CD14-positive monocyte (primary cell): ENCODE measurements at regions not wholly inside any gene's neighbourhood (a gene's known extent, or its start where the extent isn't known, plus 50 kb on each side); places are given as distances from the start of the nearest gene placed in this dataset.

ENCODE experiments used
- DNase-seq, 3 donors: peaks; one replicate each; pipeline ENCODE4 v3.0.0-alpha.2; 2011 to 2022
- H2AFZ ChIP-seq: 2 replicates; pipeline ENCODE4 v1.6.0; 2012; ENCODE audit warnings: mild to moderate bottlenecking, low read depth, low read length, inconsistent platforms; ENCODE audit not compliant: insufficient read depth, poor library complexity, severe bottlenecking
- H3K27ac ChIP-seq, 2 donors: 1 replicate in 1 of 2; 2 replicates in 1 of 2; pipeline ENCODE4 v1.5.1; 2012 to 2013; ENCODE audit warnings: low read length in 2 of 2, control low read depth in 1 of 2, inconsistent platforms in 1 of 2, low read depth in 1 of 2, mild to moderate bottlenecking in 1 of 2
- H3K27me3 ChIP-seq, 2 donors: one replicate each; pipeline versions ENCODE4 v1.6.0 to v1.6.1; 2011 to 2013; ENCODE audit warnings: low read length in 2 of 2; ENCODE audit not compliant: control insufficient read depth in 2 of 2, insufficient read depth in 2 of 2
- H3K36me3 ChIP-seq, 2 donors: replicated peaks in 1 of 2; 1 replicate in 1 of 2; 2 replicates in 1 of 2; pipeline versions ENCODE4 v1.5.1 to v1.6.1; 2012 to 2013; ENCODE audit warnings: low read length in 2 of 2, control low read depth in 1 of 2, inconsistent platforms in 1 of 2, mild to moderate bottlenecking in 1 of 2; ENCODE audit not compliant: insufficient read depth in 2 of 2, control insufficient read depth in 1 of 2
- H3K4me1 ChIP-seq, 2 donors: 1 replicate in 1 of 2; 2 replicates in 1 of 2; pipeline versions ENCODE4 v1.5.1 to v1.6.1; 2012 to 2013; ENCODE audit warnings: low read length in 2 of 2, control low read depth in 1 of 2, inconsistent platforms in 1 of 2, mild to moderate bottlenecking in 1 of 2, moderate library complexity in 1 of 2; ENCODE audit not compliant: insufficient read depth in 2 of 2, control insufficient read depth in 1 of 2
- H3K4me2 ChIP-seq: replicated peaks from 2 replicates; pipeline ENCODE3; 2012; ENCODE audit warnings: low read length, moderate library complexity, mild to moderate bottlenecking; ENCODE audit not compliant: poor library complexity, severe bottlenecking; ENCODE audit errors: extremely low read depth
- H3K4me3 ChIP-seq, 3 experiments: fragments of 200-600 bp in 1 of 3; sonication (generic) in 1 of 3; replicated peaks in 1 of 3; 1 replicate in 2 of 3; 2 replicates in 1 of 3; pipeline ENCODE4 v1.5.1; 2011 to 2013; ENCODE audit warnings: low read length in 3 of 3, mild to moderate bottlenecking in 3 of 3, control low read depth in 2 of 3, low read depth in 2 of 3, inconsistent platforms in 1 of 3, moderate library complexity in 1 of 3
- H3K79me2 ChIP-seq: 2 replicates; pipeline ENCODE4 v1.6.0; 2012; ENCODE audit warnings: mild to moderate bottlenecking, control low read depth, inconsistent platforms, low read length, moderate library complexity; ENCODE audit not compliant: insufficient read depth
- H3K9ac ChIP-seq: 2 replicates; pipeline ENCODE4 v1.6.0; 2017; ENCODE audit warnings: low read length, mild to moderate bottlenecking; ENCODE audit not compliant: insufficient read depth, poor library complexity, severe bottlenecking
- H3K9me3 ChIP-seq, 2 donors: replicated peaks in 1 of 2; 1 replicate in 1 of 2; 2 replicates in 1 of 2; pipeline versions ENCODE4 v1.5.1 to v1.6.1; 2012 to 2013; ENCODE audit warnings: low read length in 2 of 2, control low read depth in 1 of 2; ENCODE audit not compliant: control insufficient read depth in 1 of 2, insufficient read depth in 1 of 2
- H4K20me1 ChIP-seq: 2 replicates; pipeline ENCODE4 v1.6.0; 2012; ENCODE audit warnings: mild to moderate bottlenecking, low read length, control low read depth, moderate library complexity; ENCODE audit not compliant: insufficient read depth
- H3K27ac Mint-ChIP-seq, 7 donors: one replicate each; pipeline ENCODE4 v1.8.0; 2020; ENCODE audit warnings: mild to moderate bottlenecking in 7 of 7, mixed read lengths in 7 of 7, moderate library complexity in 6 of 7, inconsistent platforms in 2 of 7
- H3K27me3 Mint-ChIP-seq, 3 donors: one replicate each; pipeline ENCODE4 v1.8.0; 2021 to 2022; ENCODE audit warnings: low read depth in 3 of 3, mild to moderate bottlenecking in 3 of 3, mixed read lengths in 3 of 3, moderate library complexity in 3 of 3, inconsistent platforms in 1 of 3
- H3K36me3 Mint-ChIP-seq, 2 donors: one replicate each; pipeline ENCODE4 v1.8.0; 2020; ENCODE audit warnings: mixed read lengths in 2 of 2, inconsistent platforms in 1 of 2, mild to moderate bottlenecking in 1 of 2
- H3K4me1 Mint-ChIP-seq: one replicate; pipeline ENCODE4 v1.8.0; 2020; ENCODE audit warnings: mild to moderate bottlenecking, mixed read lengths
- H3K4me3 Mint-ChIP-seq, 2 donors: one replicate each; pipeline ENCODE4 v1.8.0; 2020; ENCODE audit warnings: mild to moderate bottlenecking in 2 of 2, mixed read lengths in 2 of 2, moderate library complexity in 1 of 2
- H3K9me3 Mint-ChIP-seq, 7 donors: one replicate each; pipeline ENCODE4 v1.8.0; 2020 to 2022; ENCODE audit warnings: mixed read lengths in 7 of 7, mild to moderate bottlenecking in 6 of 7, moderate library complexity in 6 of 7, inconsistent platforms in 2 of 7
- CTCF ChIP-seq: fragments of 200-600 bp; IDR thresholded peaks from one replicate; pipeline ENCODE4 v1.8.0; 2022; ENCODE audit warnings: antibody characterized with exemption, mild to moderate bottlenecking
- WGBS: methylation state at CpG from one replicate; pipeline ENCODE4 v1.1.5; 2013; ENCODE audit warnings: missing lambda C conversion rate; ENCODE audit not compliant: insufficient coverage; 5-methylcytosine and 5-hydroxymethylcytosine counted together
- intact Hi-C, 2 donors: fragments of 100-400 bp; cut with micrococcal nuclease; formaldehyde crosslinking; loops; one replicate each; pipeline versions ENCODE4 v1.15.0 to v1.15.1; 2023

GRCh38 chr9:25537808-25538207 is 140.4 kb downstream of the TUSC1 start:
- H3K27ac ChIP-seq, result no peak overlapping the region
- no peaks in the 10 kb centered on the region for H3K79me2 ChIP-seq
- H2AFZ ChIP-seq, result no peak overlapping the region
- H3K27me3 Mint-ChIP-seq, result no peaks in the 10 kb centered on the region
- no peaks in the 10 kb centered on the region for H3K27me3 ChIP-seq
- no peaks in the 10 kb centered on the region for H3K4me1 ChIP-seq
- no peaks in the 10 kb centered on the region for H4K20me1 ChIP-seq
- peaks cover 0 to 4% (median 0%) of the 10 kb centered on the region in 7 donors for H3K9me3 Mint-ChIP-seq
- H3K9ac ChIP-seq, result no peak overlapping the region
- intact Hi-C loops, result no loop called here
- no peak for TF ChIP-seq CTCF
- no peak overlapping the region for H3K4me3 Mint-ChIP-seq
- no peaks in the 10 kb centered on the region for H3K4me1 Mint-ChIP-seq
- H3K9me3 ChIP-seq, result peaks cover 0 to 7% of the 10 kb centered on the region in 2 donors
- no peak overlapping the region for H3K4me2 ChIP-seq
- H3K36me3 ChIP-seq, result no peaks in the 10 kb centered on the region
- H3K27ac Mint-ChIP-seq, result no peak overlapping the region
- no peaks in the 10 kb centered on the region for H3K36me3 Mint-ChIP-seq
- no peak for DNase-seq
- no peak overlapping the region for H3K4me3 ChIP-seq
- 80% methylated on average over 1 of the region's 2 CpGs for WGBS

- Histone ChIP-seq H3K9me3 (peaks cover 0 to 2% of the 10 kb centered on the region in 2 donors), H3K27me3 (no peaks in the 10 kb centered on the region), H3K36me3 (no peaks in the 10 kb centered on the region), H2AFZ (no peak overlapping the region), H3K4me1 (no peaks in the 10 kb centered on the region), H3K27ac (no peak overlapping the region), H3K4me2 (no peak overlapping the region), H3K79me2 (no peaks in the 10 kb centered on the region), H4K20me1 (no peaks in the 10 kb centered on the region), H3K9ac (no peak overlapping the region), H3K4me3 (no peak overlapping the region)
- intact Hi-C loops, result loop anchor here in 1 of 2 donors (10.0 kb wide), 1 partner anchor 56 kb away; no protein-coding TSS in a partner anchor
- H3K27ac Mint-ChIP-seq, result no peak overlapping the region
- DNase-seq, result no peak
- TF ChIP-seq CTCF, result no peak
- no peaks in the 10 kb centered on the region for H3K36me3 Mint-ChIP-seq
- no peaks in the 10 kb centered on the region for H3K4me1 Mint-ChIP-seq
- H3K4me3 Mint-ChIP-seq, result no peak overlapping the region
- H3K27me3 Mint-ChIP-seq, result peaks cover 0 to 1% (median 0%) of the 10 kb centered on the region in 3 donors
- H3K9me3 Mint-ChIP-seq, result peaks cover 0 to 4% (median 0%) of the 10 kb centered on the region in 7 donors
- WGBS, result 89% methylated on average over 1 of the region's 2 CpGs
Measured at GRCh38 chr9:25519286-25519685, 159.0 kb downstream of the TUSC1 start.
